K562 (cell line): ENCODE measurements at regions not wholly inside any gene's neighbourhood (a gene's known extent, or its start where the extent isn't known, plus 50 kb on each side); places are given as distances from the start of the nearest gene placed in this dataset.

Source experiments
- ATAC-seq: fragments of 200-7000 bp; cut with Tn5 transposase; 3 replicates; pipeline ENCODE4 v1.9.1; 2020; ENCODE audit warnings: moderate library complexity
- BruUV-seq: library from RNA; stranded (reverse); fragments of 400-500 nt; replicated peaks from 2 replicates; lab custom pipeline; 2021; lab: Mats Ljungman, UMichigan
- CTCF ChIA-PET: fragments of 300-600 bp; formaldehyde crosslinking; extraction: SDS; loops from one replicate; lab custom pipeline; 2021; ENCODE audit warnings: low intra/inter-chr PET ratio; lab: Yijun Ruan, JAX
- POLR2A ChIA-PET: fragments of 300-600, 350-650 bp; sonication (Branson Sonifier 250); formaldehyde crosslinking; extraction: SDS; loops from one replicate; lab custom pipeline; 2021; ENCODE audit warnings: antibody characterized with exemption, inconsistent platforms; lab: Yijun Ruan, JAX
- DNase-seq, 4 experiments: peaks; one replicate each; pipeline versions ENCODE4 v3.0.0 to v3.0.0-alpha.2; 2011 to 2018; ENCODE audit warnings: low spot score in 3 of 4, mixed read lengths in 3 of 4; ENCODE audit errors: extremely low read depth in 1 of 4
- FAIRE-seq: peaks from 2 replicates; lab custom pipeline; 2011; peaks lifted over from hg19 to GRCh38; lab: Jason Lieb, UNC
- H2AFZ ChIP-seq: 2 replicates; pipeline ENCODE4 v1.6.0; 2011; ENCODE audit warnings: low read depth, low read length, control low read depth, inconsistent platforms
- H3K27ac ChIP-seq: fragments of 200-600 bp; 3 replicates; pipeline ENCODE4 v1.8.0; 2011; ENCODE audit warnings: low read depth, mild to moderate bottlenecking, control low read depth, inconsistent platforms, low read length, moderate library complexity, mixed read lengths; ENCODE audit errors: extremely low read depth
- H3K27me3 ChIP-seq, 2 experiments: fragments of 300-600 bp in 1 of 2; 2 replicates in 1 of 2; 3 replicates in 1 of 2; pipeline versions ENCODE4 v1.6.0 to v1.8.0; 2011; ENCODE audit warnings: inconsistent platforms in 2 of 2, low read length in 2 of 2, mild to moderate bottlenecking in 1 of 2, mixed read lengths in 1 of 2, moderate library complexity in 1 of 2; ENCODE audit not compliant: control insufficient read depth in 2 of 2, insufficient read depth in 2 of 2
- H3K36me3 ChIP-seq: fragments of 300-600 bp; 3 replicates; pipeline ENCODE4 v1.8.0; 2011; ENCODE audit warnings: mild to moderate bottlenecking, low read length, inconsistent platforms; ENCODE audit not compliant: control insufficient read depth, insufficient read depth
- H3K4me1 ChIP-seq, 2 experiments: fragments of 200-600 bp in 1 of 2; replicated peaks in 1 of 2; 2 replicates in 1 of 2; 3 replicates in 1 of 2; pipeline versions ENCODE4 v1.5.1 to v1.8.0; 2011; ENCODE audit warnings: inconsistent platforms in 2 of 2, low read length in 2 of 2, mild to moderate bottlenecking in 1 of 2, mixed read lengths in 1 of 2, moderate library complexity in 1 of 2; ENCODE audit not compliant: control insufficient read depth in 2 of 2, insufficient read depth in 2 of 2
- H3K4me2 ChIP-seq: 2 replicates; pipeline ENCODE4 v1.6.1; 2011; ENCODE audit warnings: low read length, control low read depth, inconsistent platforms, mixed read lengths; ENCODE audit not compliant: insufficient read depth
- H3K4me3 ChIP-seq: fragments of 200-600 bp; sonication (generic), shearing (Covaris generic); 2 replicates; pipeline ENCODE4 v1.5.1; 2016; ENCODE audit warnings: control low read depth, inconsistent platforms
- H3K79me2 ChIP-seq: fragments of 200-600 bp; 3 replicates; pipeline ENCODE4 v1.8.0; 2011; ENCODE audit warnings: low read length, inconsistent platforms; ENCODE audit not compliant: control insufficient read depth, insufficient read depth
- H3K9ac ChIP-seq, 2 experiments: 2 replicates each; pipeline versions ENCODE4 v1.6.0 to v1.6.1; 2011; ENCODE audit warnings: low read depth in 2 of 2, low read length in 2 of 2, control low read depth in 1 of 2, inconsistent platforms in 1 of 2, mild to moderate bottlenecking in 1 of 2, mixed read lengths in 1 of 2; ENCODE audit not compliant: insufficient read depth in 1 of 2
- H3K9me1 ChIP-seq: one replicate; pipeline ENCODE4 v1.6.0; 2011; ENCODE audit warnings: inconsistent platforms, mild to moderate bottlenecking, low read length, moderate library complexity; ENCODE audit not compliant: control insufficient read depth, insufficient read depth
- H3K9me3 ChIP-seq: replicated peaks from 2 replicates; pipeline ENCODE4 v1.5.1; 2011; ENCODE audit warnings: low read depth, low read length, inconsistent platforms; ENCODE audit not compliant: control insufficient read depth, insufficient read depth
- H4K20me1 ChIP-seq: replicated peaks from 2 replicates; pipeline ENCODE4 v1.6.1; 2011; ENCODE audit warnings: low read length, inconsistent platforms, mixed read lengths; ENCODE audit not compliant: control insufficient read depth, insufficient read depth
- ARID1B ChIP-seq: fragments of 450-650 bp; IDR thresholded peaks from 2 replicates; pipeline ENCODE4 v1.6.1; 2016; ENCODE audit warnings: antibody characterized with exemption, mild to moderate bottlenecking, inconsistent platforms
- KDM1A ChIP-seq, 2 experiments: fragments of 450-650 bp; IDR thresholded peaks; 2 replicates each; pipeline ENCODE4 v1.6.1; 2016; ENCODE audit warnings: mild to moderate bottlenecking in 2 of 2
- PPARD ChIP-seq: fragments of 250-450 bp; sonication (Bioruptor Pico); IDR thresholded peaks from 2 replicates; pipeline ENCODE4 v1.8.0; 2022; ENCODE audit warnings: inconsistent platforms, mild to moderate bottlenecking, moderate library complexity
- SAP30 ChIP-seq: fragments of 200-600 bp; sonication (generic); IDR thresholded peaks from 2 replicates; pipeline ENCODE4 v1.6.1; 2012; ENCODE audit warnings: borderline replicate concordance, low read depth, mild to moderate bottlenecking, moderate library complexity, low read length, control low read depth, inconsistent platforms; ENCODE audit not compliant: insufficient read depth, poor library complexity, severe bottlenecking
- THRAP3 ChIP-seq: fragments of 450-650 bp; IDR thresholded peaks from 2 replicates; pipeline ENCODE4 v1.6.1; 2016; ENCODE audit warnings: mild to moderate bottlenecking, inconsistent platforms, borderline replicate concordance
- ZNF165 ChIP-seq: fragments of 250-450 bp; sonication (Bioruptor Pico); IDR thresholded peaks from 2 replicates; pipeline ENCODE4 v1.4.0; 2020; ENCODE audit warnings: borderline replicate concordance
- WGBS: fragments of 100-300 bp; shearing (Covaris generic); methylation state at CpG from one replicate; pipeline ENCODE4 v1.1.6; 2016; ENCODE audit warnings: low coverage, mixed read lengths; ENCODE audit not compliant: insufficient coverage; ENCODE audit errors: missing lambda C conversion rate; 5-methylcytosine and 5-hydroxymethylcytosine counted together
- in situ Hi-C: fragments of 300-500 bp; cut with MboI; formaldehyde crosslinking; loops from 4 replicates; pipeline ENCODE4 v1.15.0; 2018; ENCODE audit warnings: inconsistent platforms, mixed read lengths
- intact Hi-C: fragments of 100-400 bp; cut with micrococcal nuclease; formaldehyde crosslinking; loops from 2 replicates; pipeline ENCODE4 v1.14.2; 2022
- TF ChIP-seq, protein P1 (sequence below): sonication (generic); formaldehyde crosslinking; IDR thresholded peaks from 2 replicates; pipeline ENCODE4 v1.8.1; 2022; ENCODE audit warnings: missing genetic modification reagents
- TF ChIP-seq, protein P2 (sequence below): fragments of 250-450 bp; sonication (Bioruptor Pico); IDR thresholded peaks from 2 replicates; pipeline ENCODE4 v1.8.0; 2022; ENCODE audit warnings: moderate library complexity, mild to moderate bottlenecking, inconsistent platforms
- TF ChIP-seq, protein P3 (sequence below), 2 experiments: fragments of 450-650 bp; formaldehyde crosslinking in 1 of 2; IDR thresholded peaks; 2 replicates each; pipeline versions ENCODE4 v1.4.0 to v1.6.1; 2014 to 2020; ENCODE audit warnings: mild to moderate bottlenecking in 2 of 2, borderline replicate concordance in 1 of 2, low read depth in 1 of 2

DNA sequence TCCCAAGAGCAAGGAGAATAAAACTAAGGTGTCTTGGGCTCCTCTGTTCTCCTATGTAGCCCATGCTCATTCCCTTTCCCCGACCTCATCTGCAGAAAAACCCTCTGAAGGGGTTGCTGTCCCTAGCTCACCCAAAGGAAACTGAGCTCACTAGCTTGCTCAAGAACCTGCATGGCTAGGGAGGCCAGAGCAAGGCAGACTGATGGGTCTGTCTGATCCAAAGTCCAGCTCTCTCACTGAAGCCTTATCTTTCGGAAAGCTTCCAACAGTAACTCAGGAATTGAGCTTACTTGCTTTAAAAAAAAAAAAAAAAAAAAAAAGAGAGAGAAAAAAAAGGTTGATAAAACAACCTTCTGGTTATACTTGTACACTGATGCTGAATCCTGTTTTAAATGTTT lies 141.4 kb upstream of the TOPAZ1 start:
- no peaks in the 10 kb centered on the region; the same call in 1 of the 2 replicates for H4K20me1 ChIP-seq
- no peak overlapping the region for H3K4me2 ChIP-seq
- H3K9me1 ChIP-seq, result no peaks in the 10 kb centered on the region
- no peaks in the 10 kb centered on the region for H3K79me2 ChIP-seq
- no peak for ATAC-seq
- no peak for DNase-seq
- H3K9ac ChIP-seq, result no peak overlapping the region
- intact Hi-C loops, result no loop called here
- BruUV-seq, result no TSS peak
- WGBS, result 0% methylated on average over 2 of the region's 2 CpGs
- no peak for FAIRE-seq
- no peaks in the 10 kb centered on the region for H3K36me3 ChIP-seq
- in situ Hi-C loops, result no loop called here
- POLR2A ChIA-PET, result interaction anchor here (0.6 kb wide), 1 partner anchor 776 kb away, joined by 3 read pairs; no protein-coding TSS in a partner anchor
- H3K27ac ChIP-seq, result no peak overlapping the region
- CTCF ChIA-PET, result no interaction called here
- no peak overlapping the region for H2AFZ ChIP-seq
- no peaks in the 10 kb centered on the region for H3K4me1 ChIP-seq
- H3K9me3 ChIP-seq, result no peaks in the 10 kb centered on the region
- peaks cover 7 to 9% of the 10 kb centered on the region in 2 experiments for H3K27me3 ChIP-seq
- H3K4me3 ChIP-seq, result no peak overlapping the region
- no peak for TF ChIP-seq SAP30
- TF ChIP-seq, protein P1, sequence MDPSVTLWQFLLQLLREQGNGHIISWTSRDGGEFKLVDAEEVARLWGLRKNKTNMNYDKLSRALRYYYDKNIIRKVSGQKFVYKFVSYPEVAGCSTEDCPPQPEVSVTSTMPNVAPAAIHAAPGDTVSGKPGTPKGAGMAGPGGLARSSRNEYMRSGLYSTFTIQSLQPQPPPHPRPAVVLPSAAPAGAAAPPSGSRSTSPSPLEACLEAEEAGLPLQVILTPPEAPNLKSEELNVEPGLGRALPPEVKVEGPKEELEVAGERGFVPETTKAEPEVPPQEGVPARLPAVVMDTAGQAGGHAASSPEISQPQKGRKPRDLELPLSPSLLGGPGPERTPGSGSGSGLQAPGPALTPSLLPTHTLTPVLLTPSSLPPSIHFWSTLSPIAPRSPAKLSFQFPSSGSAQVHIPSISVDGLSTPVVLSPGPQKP (CRISPR knock-in tag), result no peak
- TF ChIP-seq ZNF165 (CRISPR knock-in tag), result no peak
- no peak for TF ChIP-seq PPARD (CRISPR knock-in tag)
- TF ChIP-seq, protein P2, sequence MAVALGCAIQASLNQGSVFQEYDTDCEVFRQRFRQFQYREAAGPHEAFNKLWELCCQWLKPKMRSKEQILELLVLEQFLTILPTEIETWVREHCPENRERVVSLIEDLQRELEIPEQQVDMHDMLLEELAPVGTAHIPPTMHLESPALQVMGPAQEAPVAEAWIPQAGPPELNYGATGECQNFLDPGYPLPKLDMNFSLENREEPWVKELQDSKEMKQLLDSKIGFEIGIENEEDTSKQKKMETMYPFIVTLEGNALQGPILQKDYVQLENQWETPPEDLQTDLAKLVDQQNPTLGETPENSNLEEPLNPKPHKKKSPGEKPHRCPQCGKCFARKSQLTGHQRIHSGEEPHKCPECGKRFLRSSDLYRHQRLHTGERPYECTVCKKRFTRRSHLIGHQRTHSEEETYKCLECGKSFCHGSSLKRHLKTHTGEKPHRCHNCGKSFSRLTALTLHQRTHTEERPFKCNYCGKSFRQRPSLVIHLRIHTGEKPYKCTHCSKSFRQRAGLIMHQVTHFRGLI, result no peak
- TF ChIP-seq, protein P3, sequence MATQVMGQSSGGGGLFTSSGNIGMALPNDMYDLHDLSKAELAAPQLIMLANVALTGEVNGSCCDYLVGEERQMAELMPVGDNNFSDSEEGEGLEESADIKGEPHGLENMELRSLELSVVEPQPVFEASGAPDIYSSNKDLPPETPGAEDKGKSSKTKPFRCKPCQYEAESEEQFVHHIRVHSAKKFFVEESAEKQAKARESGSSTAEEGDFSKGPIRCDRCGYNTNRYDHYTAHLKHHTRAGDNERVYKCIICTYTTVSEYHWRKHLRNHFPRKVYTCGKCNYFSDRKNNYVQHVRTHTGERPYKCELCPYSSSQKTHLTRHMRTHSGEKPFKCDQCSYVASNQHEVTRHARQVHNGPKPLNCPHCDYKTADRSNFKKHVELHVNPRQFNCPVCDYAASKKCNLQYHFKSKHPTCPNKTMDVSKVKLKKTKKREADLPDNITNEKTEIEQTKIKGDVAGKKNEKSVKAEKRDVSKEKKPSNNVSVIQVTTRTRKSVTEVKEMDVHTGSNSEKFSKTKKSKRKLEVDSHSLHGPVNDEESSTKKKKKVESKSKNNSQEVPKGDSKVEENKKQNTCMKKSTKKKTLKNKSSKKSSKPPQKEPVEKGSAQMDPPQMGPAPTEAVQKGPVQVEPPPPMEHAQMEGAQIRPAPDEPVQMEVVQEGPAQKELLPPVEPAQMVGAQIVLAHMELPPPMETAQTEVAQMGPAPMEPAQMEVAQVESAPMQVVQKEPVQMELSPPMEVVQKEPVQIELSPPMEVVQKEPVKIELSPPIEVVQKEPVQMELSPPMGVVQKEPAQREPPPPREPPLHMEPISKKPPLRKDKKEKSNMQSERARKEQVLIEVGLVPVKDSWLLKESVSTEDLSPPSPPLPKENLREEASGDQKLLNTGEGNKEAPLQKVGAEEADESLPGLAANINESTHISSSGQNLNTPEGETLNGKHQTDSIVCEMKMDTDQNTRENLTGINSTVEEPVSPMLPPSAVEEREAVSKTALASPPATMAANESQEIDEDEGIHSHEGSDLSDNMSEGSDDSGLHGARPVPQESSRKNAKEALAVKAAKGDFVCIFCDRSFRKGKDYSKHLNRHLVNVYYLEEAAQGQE (IDR thresholded peaks at IDR 0.05; ENCODE audit: borderline replicate concordance), result no peak
- TF ChIP-seq, protein P3 (CRISPR knock-in tag; IDR thresholded peaks at IDR 0.05; ENCODE audit: low read depth), result no peak
- TF ChIP-seq ARID1B, result no peak
- no peak for TF ChIP-seq THRAP3
- no peak for TF ChIP-seq KDM1A (IDR thresholded peaks at IDR 0.05)
